ENCODE measurements at regions not wholly inside any gene's neighbourhood (a gene's known extent, or its start where the extent isn't known, plus 50 kb on each side); places are given as distances from the start of the nearest gene placed in this dataset.

GRCh38 chr5:38677636-38678035 is 121.2 kb upstream of the LIFR start:
- TF ChIP-seq CTCF (IDR thresholded peaks at IDR 0.05 in 4 of 5, conservative IDR thresholded peaks at IDR 0.05 in 1 of 5) (no peak), POLR2A (IDR thresholded peaks at IDR 0.05) (no peak)
